ENCODE measurements at regions not wholly inside any gene's neighbourhood (a gene's known extent, or its start where the extent isn't known, plus 50 kb on each side); places are given as distances from the start of the nearest gene placed in this dataset.

- no CpG with 5 or more reads among the region's 4 CpGs for WGBS, 2 experiments (ENCODE audit: extremely low coverage in 2 of 2, insufficient read length in 1 of 2)
- Histone ChIP-seq H4K8ac (ENCODE audit: low read depth in 2 of 2, low read length in 2 of 2) (no peak overlapping the region), H2AFZ (replicated peaks; ENCODE audit: low read length, poor library complexity) (no peak overlapping the region), H2BK120ac (ENCODE audit: low read depth, low read length) (no peak overlapping the region), H2BK20ac (ENCODE audit: low read depth, low read length) (no peak overlapping the region), H4K20me1 (ENCODE audit: insufficient read depth, low read length) (no peaks in the 10 kb centered on the region), H2AK9ac (replicated peaks; ENCODE audit: low read depth, low read length, poor library complexity) (no peak overlapping the region), H3K4me1 (ENCODE audit: control insufficient read depth, insufficient read depth, low read length) (no peaks in the 10 kb centered on the region), H3K4me2 (ENCODE audit: low read depth, low read length) (no peak overlapping the region), H4K5ac (ENCODE audit: low read depth, low read length) (no peak overlapping the region), H3K14ac (replicated peaks; ENCODE audit: low read depth, low read length) (no peak overlapping the region), H3K4me3 (ENCODE audit: insufficient read depth, low read depth, low read length) (no peak overlapping the region), H3K18ac (ENCODE audit: low read depth, low read length) (no peak overlapping the region), H3K9me3 (ENCODE audit: control insufficient read depth, insufficient read depth, low read length) (no peaks in the 10 kb centered on the region), H3K9ac (ENCODE audit: low read depth, low read length) (no peak overlapping the region), H3K36me3 (ENCODE audit: control insufficient read depth, insufficient read depth, low read length) (no peaks in the 10 kb centered on the region), H2BK15ac (ENCODE audit: low read depth, low read length) (no peak overlapping the region), H3K23ac (ENCODE audit: low read depth, low read length) (no peak overlapping the region), H3K9me1 (ENCODE audit: insufficient read depth, low read length) (no peaks in the 10 kb centered on the region), H2BK5ac (ENCODE audit: low read depth, low read length, poor library complexity, severe bottlenecking) (no peak overlapping the region), H3K79me1 (ENCODE audit: low read depth in 1 of 2, low read length in 2 of 2) (no peaks in the 10 kb centered on the region), H3K4ac (ENCODE audit: low read depth, low read length) (no peak overlapping the region), H3K56ac (ENCODE audit: extremely low read depth, insufficient read depth, low read length) (no peak overlapping the region), H2AK5ac (ENCODE audit: low read depth, low read length) (no peak overlapping the region), H3K27ac (ENCODE audit: insufficient read depth, low read length) (no peak overlapping the region), H3K27me3 (ENCODE audit: control insufficient read depth, insufficient read depth, low read length) (no peaks in the 10 kb centered on the region), H4K91ac (ENCODE audit: insufficient read depth, low read depth, low read length) (no peak overlapping the region)
- DNase-seq = no peak
- dilution Hi-C loops (cut with HindIII; ENCODE audit: low sequenced_read_pairs, unreplicated experiment) = no loop called here
- in situ Hi-C loops (cut with MboI; ENCODE audit: low sequenced_read_pairs) = no loop called here
- BruUV-seq (replicated peaks) = no TSS peak
- TF ChIP-seq RFX5 (IDR thresholded peaks at IDR 0.05; ENCODE audit: low read depth, low read length) = no peak
- no peak for TF ChIP-seq RAD21 (IDR thresholded peaks at IDR 0.05; ENCODE audit: low read length)
- no peak for TF ChIP-seq SMC3 (IDR thresholded peaks at IDR 0.05; ENCODE audit: low read depth, low read length)
- TF ChIP-seq USF2 (IDR thresholded peaks at IDR 0.05; ENCODE audit: low read depth, low read length) = no peak
- no peak for TF ChIP-seq RCOR1 (IDR thresholded peaks at IDR 0.05; ENCODE audit: insufficient replicate concordance, low read length)
- no peak for TF ChIP-seq BHLHE40 (IDR thresholded peaks at IDR 0.05; ENCODE audit: low read depth, low read length)
- ChIA-PET POLR2A (ENCODE audit: unreplicated experiment) (no interaction called here), CTCF (no interaction called here)
- no peak for ATAC-seq (ENCODE audit: low read depth)
- intact Hi-C loops (cut with micrococcal nuclease) = no loop called here
Observed at GRCh38 chr5:136418301-136418700, 53.0 kb upstream of the TRPC7 start.

Data from IMR-90 (cell line).